GM12873 (cell line): ENCODE measurements at regions not wholly inside any gene's neighbourhood (a gene's known extent, or its start where the extent isn't known, plus 50 kb on each side); places are given as distances from the start of the nearest gene placed in this dataset.

Experiments used
- CTCF ChIP-seq: IDR thresholded peaks from 2 replicates; pipeline ENCODE4 v1.5.1; 2012; ENCODE audit warnings: low read depth, mild to moderate bottlenecking, moderate library complexity, low read length, control low read depth; ENCODE audit not compliant: insufficient read depth; ENCODE audit errors: missing control alignments

DNA sequence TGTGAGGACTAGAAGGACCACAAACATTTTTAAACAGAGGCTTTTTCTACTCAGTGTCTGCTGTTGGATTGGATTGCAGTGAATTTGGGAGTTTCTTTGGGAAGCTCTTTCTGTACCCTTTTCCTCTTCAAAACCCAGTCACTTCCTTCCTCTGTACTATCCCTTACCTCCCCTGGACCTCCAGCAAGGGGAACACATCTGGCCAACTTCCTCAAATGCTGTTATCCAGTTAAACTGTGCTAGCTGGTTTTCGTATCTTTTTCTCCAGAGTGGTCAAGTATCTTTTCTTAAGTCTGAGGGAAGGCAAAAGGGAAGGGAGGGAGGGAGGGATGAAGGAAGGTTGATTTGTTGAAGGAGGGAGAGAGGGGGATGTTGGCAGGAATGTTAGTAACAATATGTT is 99.2 kb upstream of the TNR start:
- no peak for TF ChIP-seq CTCF

DNA sequence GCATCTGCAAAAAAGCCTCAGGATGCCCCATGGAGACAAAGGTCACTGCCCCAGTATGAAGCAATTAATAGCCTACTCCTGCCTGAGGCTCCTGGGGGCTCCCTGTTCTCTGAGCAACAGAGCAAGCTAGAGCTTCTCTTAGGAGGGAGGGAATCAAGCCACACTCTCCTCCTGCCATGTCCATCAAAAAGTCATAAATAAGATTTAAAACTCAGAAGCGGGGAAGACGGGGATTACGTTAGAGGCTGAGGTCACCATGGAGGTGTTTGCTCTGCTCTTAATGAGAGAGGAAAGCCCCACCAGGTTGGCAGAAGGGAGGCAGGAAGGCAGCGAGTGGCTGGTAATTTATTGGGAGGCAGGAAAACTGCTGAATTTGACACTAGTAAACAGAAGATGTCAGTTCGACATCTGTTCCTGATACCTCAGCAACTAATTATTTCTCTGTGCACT is 98.4 kb upstream of the TNR start:
- no peak for TF ChIP-seq CTCF

GRCh38 chr1:175840787-175841186 is 97.4 kb upstream of the TNR start:
- no peak for TF ChIP-seq CTCF

DNA sequence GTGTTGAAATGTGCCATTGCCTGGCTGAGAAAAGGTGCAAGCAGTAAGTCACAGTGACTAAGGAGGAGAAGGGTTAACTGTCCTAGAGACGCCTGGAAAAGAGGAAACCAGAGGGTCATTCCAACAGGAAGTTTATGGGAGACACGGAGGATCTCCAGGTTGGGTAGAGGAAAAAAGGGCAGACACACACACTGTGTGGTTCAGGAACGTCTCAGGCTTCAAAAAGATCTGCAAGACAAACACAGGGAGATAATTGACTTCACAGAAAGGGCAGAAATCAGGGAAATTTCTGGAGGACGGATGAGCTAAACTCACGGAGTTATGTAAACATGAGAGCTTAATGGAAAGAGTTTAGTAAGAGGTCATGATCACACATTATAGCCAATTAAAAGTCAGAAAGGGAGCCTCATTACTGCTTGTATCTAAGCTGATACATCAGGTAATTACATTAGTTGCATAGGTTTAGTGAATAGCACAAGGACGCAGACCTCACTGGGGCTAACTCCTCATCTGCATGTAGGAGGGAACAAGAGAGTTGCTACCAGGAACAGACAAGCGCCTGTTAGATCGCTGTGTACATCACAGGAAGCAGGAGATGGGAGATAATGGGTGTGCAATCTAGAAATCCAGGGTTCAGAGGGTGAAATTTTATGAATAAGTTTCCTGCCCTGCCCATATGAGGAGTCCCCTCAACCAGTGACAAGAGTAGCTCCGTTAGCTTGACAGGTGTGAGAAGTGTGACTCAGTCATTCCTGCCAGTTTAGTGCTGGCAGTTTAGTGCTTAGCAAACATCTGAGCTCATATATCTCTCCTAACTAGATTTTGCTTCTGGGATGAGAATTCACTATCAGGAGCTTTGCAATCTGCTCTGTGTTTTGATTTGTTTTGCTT is 96.6 kb upstream of the TNR start:
- no peak for TF ChIP-seq CTCF

DNA sequence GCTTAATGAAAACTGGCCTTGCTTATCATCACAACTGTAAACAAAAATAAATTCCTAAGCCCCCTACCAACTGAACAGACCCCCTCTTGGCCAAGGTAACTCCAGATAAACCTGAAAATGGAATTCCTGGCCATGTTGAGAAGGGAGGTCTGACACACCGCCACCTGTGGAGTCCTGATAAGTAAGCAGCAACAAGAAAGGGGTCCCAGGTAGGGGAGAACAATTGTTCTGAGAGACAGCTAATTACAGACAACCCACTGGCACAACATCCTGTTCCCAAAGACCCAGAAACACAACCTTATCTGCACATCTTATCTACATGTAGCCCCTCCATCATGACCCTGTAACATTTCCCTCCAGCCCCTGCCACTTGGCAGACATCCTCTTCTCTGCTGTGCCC is 91.2 kb upstream of the TNR start:
- no peak for TF ChIP-seq CTCF

DNA sequence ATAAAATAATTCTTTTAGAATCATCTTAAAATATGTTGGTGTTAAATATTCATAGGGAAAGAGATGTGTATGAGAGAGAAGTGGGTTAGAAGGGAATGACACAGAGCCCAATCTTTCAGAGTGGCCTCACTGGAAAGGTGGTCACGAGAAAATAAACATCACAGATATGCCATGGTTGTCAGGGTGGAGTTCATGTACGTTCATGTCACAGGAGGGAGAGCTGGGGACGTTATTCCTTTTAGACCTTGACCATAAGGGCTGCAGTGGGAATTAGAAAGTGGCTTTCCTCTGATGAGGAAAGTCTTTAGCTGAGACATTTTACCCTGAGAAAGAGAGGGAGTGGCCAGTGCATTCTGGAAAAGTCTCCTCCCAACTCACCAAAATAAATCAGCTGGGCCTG is 90.6 kb upstream of the TNR start:
- TF ChIP-seq CTCF: no peak

DNA sequence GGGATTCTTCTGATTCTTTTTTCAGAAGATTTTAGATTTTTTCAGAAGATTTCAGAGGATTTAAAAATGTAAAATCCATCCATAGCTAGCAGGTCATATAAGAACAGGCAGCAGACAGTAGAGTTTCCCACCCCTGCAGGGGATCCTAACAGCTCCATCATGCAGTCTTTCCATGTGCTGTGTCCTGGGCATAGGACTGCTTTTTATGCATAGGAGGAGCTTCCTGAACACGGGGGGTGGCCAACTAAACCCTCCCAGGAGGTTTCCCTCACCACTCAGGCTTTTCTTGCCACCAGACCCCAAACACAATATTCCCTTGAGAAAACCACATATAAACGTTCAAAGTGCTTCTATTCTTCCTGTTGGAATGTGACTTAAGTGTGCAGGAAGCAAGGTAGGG is 90.1 kb upstream of the TNR start:
- TF ChIP-seq CTCF: no peak
